Keratinocyte (primary cell): ENCODE measurements at regions not wholly inside any gene's neighbourhood (a gene's known extent, or its start where the extent isn't known, plus 50 kb on each side); places are given as distances from the start of the nearest gene placed in this dataset.

Source experiments
- EZH2 ChIP-seq: IDR thresholded peaks from one replicate; pipeline ENCODE4 v1.6.1; 2012; ENCODE audit warnings: inconsistent platforms, mild to moderate bottlenecking, low read length, moderate library complexity
- TF ChIP-seq, protein P1 (sequence below), 3 experiments: IDR thresholded peaks in 1 of 3; conservative IDR thresholded peaks in 1 of 3; optimal IDR thresholded peaks in 1 of 3; 2 replicates in 2 of 3; 3 replicates in 1 of 3; pipeline versions ENCODE3 to v1.5.1; 2011; ENCODE audit warnings: low read length in 3 of 3, mild to moderate bottlenecking in 3 of 3, moderate library complexity in 2 of 3, control low read depth in 1 of 3, inconsistent platforms in 1 of 3; ENCODE audit not compliant: insufficient read depth in 2 of 3; ENCODE audit errors: extremely low read depth in 1 of 3

DNA sequence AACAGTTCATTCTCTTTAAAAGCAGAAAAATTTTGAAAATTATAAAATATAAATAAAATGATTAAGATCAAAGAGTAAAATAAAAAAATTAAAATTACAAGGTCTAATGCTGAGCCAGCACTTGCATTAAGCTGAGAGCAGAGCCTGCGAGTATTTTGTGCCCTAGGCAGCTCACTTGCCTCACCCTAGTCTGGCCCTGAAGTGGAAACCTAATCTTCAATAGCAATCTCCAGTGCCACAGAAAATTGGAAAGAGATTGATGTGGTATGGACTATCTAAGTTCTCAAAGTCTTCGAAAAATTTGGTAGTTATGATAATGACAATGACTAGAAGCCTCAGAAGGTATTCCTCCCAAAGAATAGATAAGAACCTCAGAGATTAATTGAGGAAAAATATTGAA, 459.4 kb upstream of the CBLB start:
- TF ChIP-seq, protein P1, sequence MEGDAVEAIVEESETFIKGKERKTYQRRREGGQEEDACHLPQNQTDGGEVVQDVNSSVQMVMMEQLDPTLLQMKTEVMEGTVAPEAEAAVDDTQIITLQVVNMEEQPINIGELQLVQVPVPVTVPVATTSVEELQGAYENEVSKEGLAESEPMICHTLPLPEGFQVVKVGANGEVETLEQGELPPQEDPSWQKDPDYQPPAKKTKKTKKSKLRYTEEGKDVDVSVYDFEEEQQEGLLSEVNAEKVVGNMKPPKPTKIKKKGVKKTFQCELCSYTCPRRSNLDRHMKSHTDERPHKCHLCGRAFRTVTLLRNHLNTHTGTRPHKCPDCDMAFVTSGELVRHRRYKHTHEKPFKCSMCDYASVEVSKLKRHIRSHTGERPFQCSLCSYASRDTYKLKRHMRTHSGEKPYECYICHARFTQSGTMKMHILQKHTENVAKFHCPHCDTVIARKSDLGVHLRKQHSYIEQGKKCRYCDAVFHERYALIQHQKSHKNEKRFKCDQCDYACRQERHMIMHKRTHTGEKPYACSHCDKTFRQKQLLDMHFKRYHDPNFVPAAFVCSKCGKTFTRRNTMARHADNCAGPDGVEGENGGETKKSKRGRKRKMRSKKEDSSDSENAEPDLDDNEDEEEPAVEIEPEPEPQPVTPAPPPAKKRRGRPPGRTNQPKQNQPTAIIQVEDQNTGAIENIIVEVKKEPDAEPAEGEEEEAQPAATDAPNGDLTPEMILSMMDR (optimal IDR thresholded peaks at IDR 0.05 in 1 of 3, IDR thresholded peaks at IDR 0.05 in 1 of 3, conservative IDR thresholded peaks at IDR 0.05 in 1 of 3; ENCODE audit: extremely low read depth in 1 of 3, insufficient read depth in 2 of 3, low read length in 3 of 3): no peak
- no peak for TF ChIP-seq EZH2
